ENCODE measurements at regions not wholly inside any gene's neighbourhood (a gene's known extent, or its start where the extent isn't known, plus 50 kb on each side); places are given as distances from the start of the nearest gene placed in this dataset.
A peak's percentile ranks its signal among the peaks of the same experiment; 100 is the strongest.

DNA sequence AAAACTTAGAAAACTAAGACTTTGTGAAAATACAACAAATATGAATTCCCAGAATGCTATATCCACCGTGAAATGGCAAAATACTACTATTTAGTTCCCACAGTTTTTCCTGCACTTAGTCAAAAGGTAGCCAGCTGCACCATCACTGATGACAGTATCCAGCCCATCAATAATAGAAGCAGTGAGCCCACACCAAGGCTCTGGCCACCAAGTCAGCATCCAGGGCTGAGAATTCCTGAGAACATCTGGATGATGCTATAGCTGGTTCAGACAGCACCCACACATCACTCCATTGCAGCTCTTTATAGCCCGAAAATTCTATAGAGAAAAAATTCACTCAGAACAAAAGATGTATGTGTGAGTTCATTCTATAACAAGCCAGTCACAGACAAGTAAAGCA lies 159.1 kb upstream of the SPATS2L start:
- no peak overlapping the region for H3K4me3 ChIP-seq (ENCODE audit: low read depth, low read length)
- DNase-seq (ENCODE audit: low read depth), result no peak
- TF ChIP-seq, protein P1, sequence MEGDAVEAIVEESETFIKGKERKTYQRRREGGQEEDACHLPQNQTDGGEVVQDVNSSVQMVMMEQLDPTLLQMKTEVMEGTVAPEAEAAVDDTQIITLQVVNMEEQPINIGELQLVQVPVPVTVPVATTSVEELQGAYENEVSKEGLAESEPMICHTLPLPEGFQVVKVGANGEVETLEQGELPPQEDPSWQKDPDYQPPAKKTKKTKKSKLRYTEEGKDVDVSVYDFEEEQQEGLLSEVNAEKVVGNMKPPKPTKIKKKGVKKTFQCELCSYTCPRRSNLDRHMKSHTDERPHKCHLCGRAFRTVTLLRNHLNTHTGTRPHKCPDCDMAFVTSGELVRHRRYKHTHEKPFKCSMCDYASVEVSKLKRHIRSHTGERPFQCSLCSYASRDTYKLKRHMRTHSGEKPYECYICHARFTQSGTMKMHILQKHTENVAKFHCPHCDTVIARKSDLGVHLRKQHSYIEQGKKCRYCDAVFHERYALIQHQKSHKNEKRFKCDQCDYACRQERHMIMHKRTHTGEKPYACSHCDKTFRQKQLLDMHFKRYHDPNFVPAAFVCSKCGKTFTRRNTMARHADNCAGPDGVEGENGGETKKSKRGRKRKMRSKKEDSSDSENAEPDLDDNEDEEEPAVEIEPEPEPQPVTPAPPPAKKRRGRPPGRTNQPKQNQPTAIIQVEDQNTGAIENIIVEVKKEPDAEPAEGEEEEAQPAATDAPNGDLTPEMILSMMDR (conservative IDR thresholded peaks at IDR 0.05; ENCODE audit: low read depth, low read length), result no peak

DNA sequence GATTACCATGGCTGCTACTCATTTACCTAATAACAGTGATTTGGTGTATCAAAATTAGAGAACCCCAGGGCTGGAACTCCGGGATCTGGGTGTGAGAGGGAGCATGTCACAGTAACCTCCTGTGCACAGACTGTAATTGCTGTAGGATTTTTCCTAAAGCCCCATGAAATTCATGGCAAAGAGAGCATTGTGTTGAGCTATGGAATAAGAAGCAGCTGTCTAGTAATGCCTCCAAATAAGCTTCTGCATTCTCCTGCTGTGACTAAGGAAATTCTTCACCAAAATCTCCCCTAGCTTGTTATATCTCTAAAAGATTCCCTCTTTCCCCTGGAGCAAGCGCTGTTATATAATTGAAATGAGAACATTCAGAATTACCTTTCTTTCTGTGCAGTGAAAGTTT lies 158.1 kb upstream of the SPATS2L start:
- TF ChIP-seq, protein P1 (conservative IDR thresholded peaks at IDR 0.05; ENCODE audit: low read depth, low read length), result no peak
- no peak for DNase-seq (ENCODE audit: low read depth)
- H3K4me3 ChIP-seq (ENCODE audit: low read depth, low read length), result no peak overlapping the region

DNA sequence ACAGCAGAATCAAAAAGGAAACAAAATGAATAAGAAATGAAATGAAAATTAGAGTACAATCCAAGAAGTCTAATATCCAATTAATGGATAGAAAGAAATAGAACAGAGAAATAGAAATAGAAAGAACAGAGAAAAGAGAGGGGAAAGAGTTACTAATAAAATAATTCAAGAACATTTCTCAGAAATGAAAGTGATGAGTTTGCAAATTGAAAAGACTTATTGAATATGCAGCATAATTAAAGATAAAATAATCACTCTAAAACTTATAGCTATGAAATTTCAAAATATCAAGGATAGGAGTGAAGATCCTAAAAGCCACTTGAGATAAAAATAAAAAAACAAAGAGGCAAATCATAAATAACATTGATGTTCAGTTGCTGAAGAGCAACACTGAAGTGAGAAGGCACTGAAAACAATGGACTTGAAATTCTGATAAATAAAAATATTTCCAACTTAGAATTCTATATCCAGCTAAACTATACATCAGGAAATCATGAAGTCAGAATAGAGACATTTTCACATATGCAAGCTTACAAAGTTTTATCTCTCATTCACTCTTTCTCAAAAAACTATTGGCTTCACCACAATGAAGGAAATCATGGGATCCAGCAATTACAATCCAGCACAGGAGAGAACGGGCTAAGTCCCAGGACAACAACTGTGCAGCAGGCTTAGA lies 155.9 kb upstream of the SPATS2L start:
- no peak for DNase-seq (ENCODE audit: low read depth)
- H3K4me3 ChIP-seq (ENCODE audit: low read depth, low read length), result no peak overlapping the region
- TF ChIP-seq, protein P1 (conservative IDR thresholded peaks at IDR 0.05; ENCODE audit: low read depth, low read length), result no peak

DNA sequence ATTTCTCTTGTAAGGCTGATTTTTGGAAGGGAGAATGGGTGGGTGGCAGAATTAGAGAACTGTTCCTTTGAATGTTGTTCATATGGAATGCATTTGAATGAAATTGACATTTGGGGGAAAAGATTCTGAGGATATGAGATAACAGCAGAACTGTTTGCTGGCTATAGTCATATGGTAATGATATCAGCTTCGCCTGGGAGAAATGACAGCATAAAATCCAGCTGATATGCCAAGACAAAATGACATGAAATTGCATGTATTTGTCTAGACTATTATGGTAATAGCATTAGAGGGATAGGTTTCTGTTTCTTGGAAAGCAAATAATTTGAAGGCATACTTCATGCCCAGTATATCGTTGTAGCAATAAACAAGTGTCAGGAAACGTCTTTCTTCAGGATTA lies 150.8 kb upstream of the SPATS2L start:
- no peak overlapping the region for H3K4me3 ChIP-seq (ENCODE audit: low read depth, low read length)
- TF ChIP-seq, protein P1 (conservative IDR thresholded peaks at IDR 0.05; ENCODE audit: low read depth, low read length), result no peak
- DNase-seq (ENCODE audit: low read depth), result no peak

DNA sequence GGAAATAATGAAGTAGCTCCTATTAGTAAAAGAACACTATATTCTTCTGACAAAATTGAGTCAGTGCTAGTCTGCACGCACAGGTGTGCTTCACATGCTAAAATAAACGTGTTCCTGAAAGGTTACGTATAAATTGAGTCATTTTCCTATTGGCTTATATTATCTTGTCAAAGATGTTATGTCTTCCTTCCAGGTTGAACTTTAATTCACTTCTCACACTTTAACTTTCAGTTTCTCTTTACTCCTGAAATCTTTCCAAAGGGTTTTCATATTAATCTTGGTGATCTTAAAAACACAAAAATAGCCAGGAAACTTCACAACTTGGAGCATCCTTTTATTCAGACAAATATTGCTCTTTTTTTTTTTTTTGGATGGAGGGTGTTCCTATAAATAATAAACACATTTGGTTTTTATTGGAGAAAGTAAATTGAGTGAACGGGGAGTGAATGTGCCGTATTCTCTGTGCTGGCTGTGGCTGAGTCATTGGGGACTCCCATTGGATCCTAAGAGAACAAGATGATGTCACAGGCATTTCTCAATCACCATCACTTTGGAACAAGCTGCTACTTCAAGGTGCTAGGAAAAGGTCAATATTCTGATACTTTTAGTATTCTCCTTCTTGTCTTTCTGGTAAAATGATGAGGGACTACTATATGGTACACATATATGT lies 150.2 kb upstream of the SPATS2L start:
- peak overlapping the region; percentile 45 for H3K4me3 ChIP-seq (ENCODE audit: low read depth, low read length)
- TF ChIP-seq, protein P1 (conservative IDR thresholded peaks at IDR 0.05; ENCODE audit: low read depth, low read length), result no peak
- DNase-seq (ENCODE audit: low read depth), result peak; percentile 78

DNA sequence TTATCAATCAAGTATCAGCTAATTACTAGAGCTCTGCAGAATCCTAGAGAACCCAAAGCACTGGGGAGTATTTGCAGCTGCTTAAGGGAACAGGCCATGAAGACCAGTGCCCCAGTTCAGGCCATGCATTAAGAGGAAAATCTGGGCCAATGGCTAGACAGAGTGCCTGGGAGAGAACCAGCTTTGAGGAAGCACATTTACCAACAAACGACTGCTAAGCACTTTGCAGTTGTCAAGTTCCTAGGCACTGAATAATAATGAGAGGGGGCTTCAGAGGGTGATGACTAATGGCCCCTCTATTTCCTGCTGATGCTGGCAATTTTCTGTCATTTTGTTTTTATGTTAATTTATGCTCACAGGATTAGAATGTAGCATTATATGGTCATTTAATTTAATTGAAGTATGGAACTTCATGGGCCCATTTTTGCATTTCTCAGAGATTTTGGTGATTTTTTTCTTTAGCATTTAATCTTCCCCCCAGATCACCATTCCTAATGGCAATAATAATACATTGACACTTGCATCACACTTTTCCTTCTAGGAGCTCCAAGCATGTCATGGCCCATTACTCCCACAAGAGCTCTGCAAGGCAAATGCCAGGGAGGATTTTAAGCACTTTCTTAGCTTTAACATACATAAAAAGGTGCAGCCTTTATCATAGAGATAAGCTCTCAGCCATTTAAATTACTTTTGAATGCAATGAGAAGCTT lies 147.7 kb upstream of the SPATS2L start:
- H3K4me3 ChIP-seq (ENCODE audit: low read depth, low read length), result no peak overlapping the region
- TF ChIP-seq, protein P1 (conservative IDR thresholded peaks at IDR 0.05; ENCODE audit: low read depth, low read length), result peak; percentile 7
- DNase-seq (ENCODE audit: low read depth), result peak; percentile 16
